ENCODE measurements at regions not wholly inside any gene's neighbourhood (a gene's known extent, or its start where the extent isn't known, plus 50 kb on each side); places are given as distances from the start of the nearest gene placed in this dataset.

- no peak for DNase-seq (ENCODE audit: low read depth)
These were observed 58.7 kb upstream of the ARHGEF26 start for GRCh38 chr3:154062513-154062912.

- DNase-seq (ENCODE audit: low read depth): no peak
These were observed 50.0 kb upstream of the ARHGEF26 start for GRCh38 chr3:154071146-154071545.
